ENCODE measurements at regions not wholly inside any gene's neighbourhood (a gene's known extent, or its start where the extent isn't known, plus 50 kb on each side); places are given as distances from the start of the nearest gene placed in this dataset.

GRCh38 chr22:48653306-48653705, 1174.4 kb downstream of the BRD1 start:
- TF ChIP-seq CREB5 (CRISPR knock-in tag; IDR thresholded peaks at IDR 0.05; ENCODE audit: low read depth) (no peak), POU6F1 (CRISPR knock-in tag; IDR thresholded peaks at IDR 0.05; ENCODE audit: borderline replicate concordance, low read depth) (no peak), ZNF565 (CRISPR knock-in tag; conservative IDR thresholded peaks at IDR 0.05; ENCODE audit: low read depth) (no peak), PATZ1 (CRISPR knock-in tag; IDR thresholded peaks at IDR 0.05; ENCODE audit: borderline replicate concordance) (no peak), SNAI2 (CRISPR knock-in tag; IDR thresholded peaks at IDR 0.05) (no peak), ZFP3 (CRISPR knock-in tag; IDR thresholded peaks at IDR 0.05) (no peak)

Data from SK-N-SH treated with all-trans-retinoic acid at 6 μM for 48 hours (cell line).